GM21723 (cell line): ENCODE measurements at regions not wholly inside any gene's neighbourhood (a gene's known extent, or its start where the extent isn't known, plus 50 kb on each side); places are given as distances from the start of the nearest gene placed in this dataset.
"Not testable (repeated sequence)": the region's sequence is repeated elsewhere in the genome, so short reads cannot be mapped to it uniquely, and the experiment has no call there.

Experiments used
- ATAC-seq: cut with Tn5 transposase; IDR thresholded peaks from one replicate; pipeline ENCODE4 v1.9.1; 2021; ENCODE audit warnings: mild to moderate bottlenecking, moderate library complexity; ENCODE audit not compliant: unreplicated experiment

GRCh38 chr5:33059081-33059480 lies 348.0 kb downstream of the NPR3 start:
- ATAC-seq = no peak

DNA sequence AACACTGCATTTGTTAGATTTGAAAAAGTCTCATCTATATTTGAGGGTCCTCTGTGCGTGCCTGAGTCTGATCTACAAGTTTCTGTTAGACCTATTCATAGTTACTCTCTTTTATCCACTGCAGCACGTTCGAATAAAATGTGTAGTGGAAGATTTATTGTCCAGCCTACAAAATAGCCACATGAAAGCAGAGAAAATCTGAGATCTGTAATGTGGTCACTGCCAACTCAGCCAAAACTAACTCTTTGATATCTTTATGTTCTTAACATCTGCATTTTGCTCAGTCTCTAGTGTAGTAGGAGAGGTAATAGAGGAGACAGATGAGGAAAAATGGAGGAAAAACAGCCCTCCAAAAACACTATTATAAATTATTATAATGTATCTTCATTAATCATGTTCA lies 354.0 kb downstream of the NPR3 start:
- ATAC-seq = no peak

- no peak for ATAC-seq
Observed at GRCh38 chr5:33067291-33067690, 356.2 kb downstream of the NPR3 start.

DNA sequence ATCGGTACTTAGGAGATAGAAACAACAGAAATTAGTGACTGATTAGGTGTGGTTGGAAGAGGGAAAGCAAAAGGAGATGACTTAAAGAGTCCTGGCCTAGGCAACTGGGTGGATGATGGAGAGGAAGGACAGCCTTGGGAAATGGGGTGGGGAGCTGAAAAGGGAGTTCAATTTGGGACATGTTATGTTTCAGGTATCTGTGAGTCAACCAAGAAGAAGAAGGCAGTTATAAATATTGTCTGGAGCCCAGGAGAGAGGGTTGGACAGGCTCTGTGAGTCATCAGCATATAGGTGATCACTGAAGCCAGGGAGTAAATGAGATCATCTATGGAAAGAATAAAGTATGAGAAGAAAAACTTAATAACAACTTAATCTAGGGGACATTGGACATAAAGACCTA lies 357.7 kb downstream of the NPR3 start:
- no peak for ATAC-seq

- ATAC-seq = no peak
Observed at GRCh38 chr5:33072296-33072695, 361.2 kb downstream of the NPR3 start.

DNA sequence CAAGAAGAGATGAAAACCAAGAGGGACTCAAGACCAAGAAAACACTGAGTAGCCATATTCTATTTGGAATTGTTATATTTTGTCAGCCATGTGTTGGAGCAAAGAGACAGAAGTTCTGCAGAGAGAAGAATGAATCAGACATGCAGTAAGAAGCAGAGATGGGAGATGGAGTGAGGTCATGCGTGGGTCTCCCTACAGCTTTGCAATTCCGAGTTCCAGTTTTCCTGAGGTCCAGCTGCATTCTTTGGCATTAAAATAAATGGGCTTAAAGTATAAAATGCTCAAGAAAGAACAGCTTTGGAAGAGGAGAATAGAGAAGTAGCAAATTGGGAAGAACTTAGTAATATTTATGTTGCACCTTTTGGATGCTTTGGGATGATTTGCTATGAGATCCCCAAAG lies 361.6 kb downstream of the NPR3 start:
- ATAC-seq = no peak

DNA sequence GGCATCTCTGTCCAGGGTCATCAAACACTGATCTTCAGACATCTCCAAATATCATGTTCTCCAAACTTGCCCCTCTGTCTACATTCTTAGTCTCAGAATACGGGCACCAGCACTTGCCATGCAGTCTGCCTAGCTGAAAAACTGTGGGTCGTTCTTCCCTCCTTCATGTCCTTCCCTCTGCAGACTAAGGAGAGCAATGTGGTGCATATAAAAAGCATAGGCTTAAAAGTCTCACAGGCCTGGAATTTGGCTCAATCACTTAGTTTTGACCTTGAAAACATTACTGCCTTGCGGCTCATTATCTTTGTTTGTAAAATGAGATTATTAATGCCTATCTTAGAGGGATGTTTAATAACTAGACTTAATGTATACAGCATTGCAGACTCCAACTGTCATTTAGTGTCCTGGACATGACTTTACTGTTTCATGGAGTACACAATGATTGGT lies 362.8 kb downstream of the NPR3 start:
- no peak for ATAC-seq

GRCh38 chr5:33074548-33074947 lies 363.4 kb downstream of the NPR3 start:
- ATAC-seq = no peak

DNA sequence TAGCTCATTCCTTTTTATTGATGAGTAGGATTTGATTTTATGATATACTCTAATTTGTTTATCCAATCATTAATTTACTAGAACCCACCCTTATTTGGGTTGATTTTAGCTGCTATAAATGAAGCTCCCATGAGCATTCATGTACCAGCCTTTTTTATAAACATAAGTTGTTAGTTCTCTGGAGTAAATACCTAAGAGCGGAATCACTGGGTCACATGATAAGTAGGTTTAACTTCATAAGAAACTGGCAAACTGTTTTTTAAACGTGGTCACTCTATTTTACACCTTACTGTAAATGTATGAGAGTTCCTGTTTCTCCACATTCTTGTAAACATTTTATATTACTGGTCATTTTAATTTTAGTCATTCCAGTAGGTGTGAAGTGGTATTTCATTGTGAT lies 364.6 kb downstream of the NPR3 start:
- ATAC-seq = no peak

DNA sequence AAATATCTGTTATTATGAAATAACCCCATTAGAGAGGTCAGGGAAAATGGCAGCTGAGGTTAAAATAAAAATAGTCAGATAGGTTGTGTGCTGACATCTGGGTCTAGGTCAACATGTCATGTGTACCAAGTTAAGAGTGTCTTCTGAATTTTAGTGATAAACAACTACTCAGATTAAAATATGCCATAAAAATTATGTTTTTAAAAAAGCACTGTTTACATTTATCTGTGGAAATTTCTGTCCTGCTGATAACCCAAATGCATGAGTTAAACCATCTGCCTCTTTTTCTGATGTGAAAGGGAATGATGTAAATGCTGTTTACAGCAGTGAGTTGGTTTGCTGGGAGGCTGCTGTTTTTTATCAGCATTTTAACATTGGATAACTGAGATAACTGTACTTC lies 361.2 kb upstream of the TARS1 start:
- no peak for ATAC-seq

DNA sequence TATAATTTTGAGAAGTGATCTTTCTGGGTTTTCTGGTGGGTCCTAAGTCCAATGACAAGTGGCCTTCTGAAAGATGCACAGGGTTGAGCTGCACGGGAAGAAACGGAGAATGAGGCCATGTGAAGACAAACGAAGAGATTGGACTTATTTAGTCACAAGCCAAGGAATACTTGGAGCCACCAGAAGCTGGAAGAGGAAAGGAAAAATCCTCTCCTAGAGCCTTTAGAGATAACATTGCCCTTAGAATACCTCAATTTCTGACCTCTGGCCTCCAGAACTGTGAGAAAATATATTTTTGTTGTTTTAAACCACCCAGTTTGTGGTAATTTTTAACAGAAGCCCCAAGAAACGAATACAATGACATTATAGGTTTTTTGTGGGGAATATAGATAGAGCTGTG lies 360.5 kb upstream of the TARS1 start:
- ATAC-seq = no peak

GRCh38 chr5:33088176-33088575 lies 352.6 kb upstream of the TARS1 start:
- no peak for ATAC-seq

GRCh38 chr5:33091571-33092363 lies 349.0 kb upstream of the TARS1 start:
- no peak for ATAC-seq

DNA sequence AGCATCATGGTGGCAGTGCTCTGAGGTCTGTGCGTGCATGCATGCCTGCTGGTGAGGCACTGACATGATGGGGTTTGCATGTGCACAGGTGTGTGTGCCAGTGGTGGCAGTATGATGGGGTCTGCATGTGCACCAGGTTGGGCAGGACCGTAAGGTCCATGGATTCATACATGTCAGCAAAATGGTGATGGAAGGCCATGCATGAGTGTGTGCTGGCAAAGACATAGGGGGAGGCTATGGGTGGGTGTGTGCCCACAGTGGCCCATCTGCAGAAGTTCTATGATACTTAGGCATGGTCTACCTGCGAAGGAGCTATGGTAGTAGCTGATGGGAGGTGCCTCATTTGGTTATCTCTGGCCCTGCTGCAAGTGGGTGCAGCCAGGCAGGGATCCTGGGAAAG lies 348.0 kb upstream of the TARS1 start:
- ATAC-seq = no peak

DNA sequence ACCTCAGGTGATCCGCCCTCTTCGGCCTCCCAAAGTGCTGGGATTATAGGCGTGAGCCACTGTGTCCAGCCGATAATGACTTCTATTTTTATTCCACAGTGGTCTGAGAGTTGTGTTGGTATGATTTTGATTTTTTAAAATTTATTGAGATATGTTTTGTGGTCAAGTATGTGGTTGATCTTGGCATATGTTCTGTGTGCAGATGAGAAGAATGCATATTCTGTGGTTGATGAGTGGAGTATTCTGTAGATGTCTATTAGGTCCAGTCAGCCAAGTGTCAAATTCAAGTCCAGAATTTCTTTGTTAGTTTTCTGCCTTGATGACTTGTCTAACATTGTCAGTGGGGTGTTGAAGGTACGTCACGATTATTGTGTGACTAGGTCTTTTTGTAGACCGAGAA lies 338.2 kb upstream of the TARS1 start:
- no peak for ATAC-seq

DNA sequence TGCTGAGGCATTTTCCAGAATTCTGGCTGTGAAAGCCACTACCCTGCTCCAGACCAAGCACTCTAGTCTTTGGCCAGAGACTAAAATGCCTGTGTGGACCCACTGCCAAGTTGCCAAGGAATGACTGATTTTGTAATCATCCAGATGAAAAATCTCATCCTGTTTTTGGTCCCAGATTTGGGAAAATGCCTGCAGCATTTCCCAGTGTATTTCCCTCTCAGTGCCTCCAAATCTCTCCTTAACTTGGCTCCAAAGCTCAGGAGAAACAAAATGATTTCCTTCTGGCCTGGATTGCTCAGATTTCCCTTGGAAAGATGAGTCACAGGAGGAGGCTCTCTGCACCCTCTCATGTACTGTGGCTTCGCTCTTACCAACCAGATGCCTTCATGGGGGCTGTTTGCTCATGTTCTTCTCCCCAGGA lies 335.2 kb upstream of the TARS1 start:
- ATAC-seq = no peak

DNA sequence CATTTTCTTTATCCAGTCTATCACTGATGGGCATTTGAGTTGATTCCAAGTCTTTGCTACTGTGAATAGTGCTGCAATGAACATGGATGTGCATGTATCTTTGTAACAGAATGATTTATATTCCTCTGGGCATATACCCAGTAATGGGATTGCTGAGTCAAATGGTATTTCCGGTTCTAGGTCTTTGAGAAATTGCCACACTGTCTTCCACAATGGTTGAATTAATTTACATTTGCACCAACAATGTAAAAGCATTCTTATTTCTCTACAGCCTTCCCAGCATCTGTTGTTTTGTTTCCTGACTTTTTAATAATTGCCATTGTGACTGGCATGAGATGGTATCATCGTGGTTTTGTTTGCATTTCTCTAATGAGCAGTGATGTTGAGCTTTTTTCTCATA lies 330.3 kb upstream of the TARS1 start:
- ATAC-seq = not testable (repeated sequence)

- no peak for ATAC-seq
Observed at GRCh38 chr5:33114361-33114760, 326.4 kb upstream of the TARS1 start.

DNA sequence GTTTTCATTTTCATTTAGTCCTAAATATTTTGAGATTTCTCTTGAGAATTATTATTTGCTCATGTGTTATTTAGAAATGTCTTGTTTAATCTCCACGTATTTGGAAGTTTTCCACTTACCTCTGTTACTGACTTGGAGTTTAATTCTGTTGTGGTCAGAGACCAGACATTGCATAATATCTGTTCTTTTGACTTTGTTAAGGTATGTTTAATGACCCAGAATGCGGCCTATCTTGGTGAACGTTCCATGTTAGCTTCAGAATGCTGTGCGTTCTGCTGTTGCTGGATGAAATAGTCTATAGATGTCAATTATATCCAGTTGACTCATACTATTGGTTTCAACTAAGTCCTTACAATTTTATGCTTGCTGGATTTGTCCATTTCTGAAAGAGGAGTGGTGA lies 325.3 kb upstream of the TARS1 start:
- no peak for ATAC-seq

- no peak for ATAC-seq
Observed at GRCh38 chr5:33118761-33119415, 321.9 kb upstream of the TARS1 start.

DNA sequence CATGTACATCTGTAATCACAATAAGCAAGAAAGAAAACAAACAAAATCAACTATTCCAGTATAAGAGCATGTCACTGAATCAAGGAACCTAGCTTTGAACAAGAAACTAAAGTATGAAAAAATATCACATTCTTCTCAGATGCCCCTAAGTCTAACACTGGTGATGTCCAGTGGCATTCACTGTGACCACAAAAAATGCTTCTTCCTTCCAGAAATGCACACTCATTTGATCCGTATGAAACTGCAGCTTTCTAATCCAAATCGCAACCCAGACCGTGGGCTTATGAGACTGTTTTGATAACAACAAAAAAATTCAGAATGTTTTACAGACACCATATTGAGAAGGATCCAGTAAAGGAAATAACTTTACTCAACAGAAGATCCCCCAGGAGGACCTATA lies 320.1 kb upstream of the TARS1 start:
- no peak for ATAC-seq

DNA sequence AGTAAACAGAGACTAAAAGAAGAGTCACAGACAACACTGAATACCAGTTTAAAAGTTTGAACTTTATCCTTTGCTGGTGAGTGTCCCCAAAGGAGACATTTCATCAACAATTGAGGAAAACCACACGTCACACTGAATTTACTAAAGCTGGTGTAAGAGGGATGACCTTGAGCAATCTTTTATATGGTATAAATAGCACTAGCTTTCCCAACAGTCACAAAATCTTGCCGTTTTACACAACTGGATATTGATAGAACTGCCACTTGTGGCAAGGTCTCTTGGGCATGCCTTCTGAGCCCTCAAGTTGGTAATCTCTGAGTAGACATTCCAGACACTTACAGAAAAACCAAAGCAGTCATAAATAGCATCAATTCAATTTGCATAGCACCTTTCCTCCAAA lies 311.5 kb upstream of the TARS1 start:
- ATAC-seq = no peak

GRCh38 chr5:33136785-33137184 lies 304.0 kb upstream of the TARS1 start:
- no peak for ATAC-seq
